ENCODE measurements at regions not wholly inside any gene's neighbourhood (a gene's known extent, or its start where the extent isn't known, plus 50 kb on each side); places are given as distances from the start of the nearest gene placed in this dataset.
"Not testable (repeated sequence)": the region's sequence is repeated elsewhere in the genome, so short reads cannot be mapped to it uniquely, and the experiment has no call there.

DNA sequence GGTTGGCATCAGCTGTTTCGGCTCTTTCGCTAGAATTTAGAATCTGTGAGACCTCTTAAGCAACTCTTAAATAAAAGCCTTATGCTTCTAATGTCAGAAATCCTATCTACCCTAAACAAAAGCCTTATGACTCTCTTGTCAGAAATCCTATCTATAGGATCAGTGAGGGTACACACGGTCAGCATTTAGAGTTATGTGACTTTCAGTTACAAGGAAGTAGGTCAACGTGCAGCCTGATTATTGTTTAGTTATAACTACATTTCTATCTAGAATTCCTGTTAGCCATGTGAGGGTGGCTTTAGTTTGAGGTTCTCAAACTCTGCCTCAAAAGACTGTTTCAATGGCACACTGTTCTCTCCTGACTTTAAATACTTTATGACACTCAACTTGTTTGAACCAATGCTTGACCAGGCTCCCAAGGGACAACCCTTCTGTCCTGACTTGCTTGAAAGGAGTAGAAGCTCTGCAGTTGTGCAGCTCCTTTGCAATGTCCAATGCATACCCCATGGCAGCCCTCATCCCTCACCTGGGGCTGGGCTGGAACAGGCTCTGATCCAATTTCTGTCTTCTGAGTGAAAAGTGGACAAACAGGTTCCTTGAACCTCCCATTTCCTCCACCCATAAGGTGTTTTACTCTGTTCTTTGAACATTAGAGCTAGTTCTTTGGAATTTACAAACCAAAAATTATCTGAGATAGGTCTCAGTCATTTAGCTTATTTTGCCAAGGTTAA, 251.6 kb upstream of the PIK3R1 start:
- H3K4me3 ChIP-seq, result no peak overlapping the region
- H3K36me3 ChIP-seq, result no peaks in the 10 kb centered on the region
- no peaks in the 10 kb centered on the region for H3K27me3 ChIP-seq
- DNase-seq, result no peak
- H3K9me3 ChIP-seq, result no peaks in the 10 kb centered on the region

DNA sequence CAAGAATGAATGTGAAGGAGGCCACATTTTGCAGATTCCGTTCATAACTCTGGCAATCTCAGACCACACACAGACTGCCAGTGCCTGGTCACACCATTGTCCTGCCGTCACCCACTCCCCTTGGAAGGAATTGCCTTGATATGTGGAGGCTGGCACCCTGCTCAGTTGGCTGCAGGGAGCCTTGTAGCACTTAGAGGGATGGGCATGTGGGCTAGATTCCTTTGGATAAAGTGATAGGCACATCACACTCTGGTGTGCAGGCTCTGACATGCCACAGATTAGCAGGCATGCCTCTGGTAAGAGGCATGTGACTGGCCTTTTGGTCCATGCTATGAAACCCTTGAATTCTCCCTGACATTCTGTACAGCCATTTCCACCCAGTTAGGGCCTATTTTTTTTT, 254.6 kb upstream of the PIK3R1 start:
- no peaks in the 10 kb centered on the region for H3K27me3 ChIP-seq
- H3K4me3 ChIP-seq, result no peak overlapping the region
- H3K9me3 ChIP-seq, result no peaks in the 10 kb centered on the region
- DNase-seq, result no peak
- no peaks in the 10 kb centered on the region for H3K36me3 ChIP-seq

DNA sequence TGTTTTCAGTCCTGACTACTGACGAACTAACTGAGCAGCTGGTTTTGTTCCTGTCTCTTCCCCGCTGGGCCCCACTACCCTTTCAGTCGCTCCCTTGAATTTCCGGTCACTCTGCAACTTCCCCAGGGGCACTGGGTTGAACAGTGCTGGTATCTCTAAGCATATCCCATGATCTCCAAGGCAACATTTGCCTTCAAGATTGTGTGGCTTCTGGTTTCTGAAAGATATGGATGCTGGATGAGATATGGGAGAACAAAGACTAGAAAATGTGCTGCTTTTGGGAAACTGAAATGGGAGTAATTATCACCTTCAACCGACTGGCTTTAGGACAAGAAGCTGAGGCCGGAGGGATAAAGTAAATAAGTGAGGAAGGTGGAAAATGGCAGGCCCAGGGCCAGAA, 258.2 kb upstream of the PIK3R1 start:
- DNase-seq, result no peak
- Histone ChIP-seq H3K9me3 (no peaks in the 10 kb centered on the region), H3K4me3 (no peak overlapping the region), H3K27me3 (no peaks in the 10 kb centered on the region), H3K36me3 (no peaks in the 10 kb centered on the region)

DNA sequence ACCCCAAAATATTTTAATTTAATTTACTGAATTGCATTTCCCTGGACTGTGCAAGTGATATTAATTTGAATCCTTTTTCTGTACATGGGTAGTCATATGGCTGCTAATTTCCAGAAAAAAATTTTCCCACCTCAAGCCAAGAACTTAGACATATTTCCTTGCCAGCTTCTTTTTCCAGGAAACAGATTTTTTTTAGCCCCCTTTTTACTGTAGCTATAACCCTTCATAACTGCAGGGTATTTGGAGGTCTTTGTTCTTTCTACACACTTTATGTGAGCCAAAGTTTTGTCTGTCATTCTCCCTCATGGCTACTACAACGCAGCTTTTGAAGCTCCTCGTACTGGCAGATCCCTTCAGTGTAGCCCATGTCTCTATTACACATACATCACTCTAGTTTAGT, 261.2 kb upstream of the PIK3R1 start:
- no peaks in the 10 kb centered on the region for H3K9me3 ChIP-seq
- H3K4me3 ChIP-seq, result no peak overlapping the region
- no peak for DNase-seq
- H3K27me3 ChIP-seq, result no peaks in the 10 kb centered on the region
- H3K36me3 ChIP-seq, result no peaks in the 10 kb centered on the region

DNA sequence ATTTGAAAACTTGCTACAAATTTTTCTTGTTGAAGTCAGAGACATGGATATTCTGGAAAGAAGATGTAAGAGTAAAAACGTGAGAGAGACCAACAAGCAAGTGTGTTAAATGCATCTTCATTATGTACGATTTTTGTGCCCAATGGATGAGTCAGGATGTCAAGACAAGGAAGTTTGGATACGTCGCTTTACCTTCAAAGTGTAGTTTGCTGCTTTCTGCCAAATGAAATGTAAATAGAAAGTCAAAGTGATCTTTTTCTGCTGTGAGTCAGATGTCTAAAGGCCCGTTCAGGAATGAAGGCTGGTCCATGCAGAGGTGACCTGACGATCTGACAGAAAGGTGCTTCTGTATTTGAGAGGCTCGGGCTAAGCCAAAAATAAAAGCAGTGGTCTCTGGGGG, 273.1 kb upstream of the PIK3R1 start:
- no peak for DNase-seq
- H3K36me3 ChIP-seq, result no peaks in the 10 kb centered on the region

DNA sequence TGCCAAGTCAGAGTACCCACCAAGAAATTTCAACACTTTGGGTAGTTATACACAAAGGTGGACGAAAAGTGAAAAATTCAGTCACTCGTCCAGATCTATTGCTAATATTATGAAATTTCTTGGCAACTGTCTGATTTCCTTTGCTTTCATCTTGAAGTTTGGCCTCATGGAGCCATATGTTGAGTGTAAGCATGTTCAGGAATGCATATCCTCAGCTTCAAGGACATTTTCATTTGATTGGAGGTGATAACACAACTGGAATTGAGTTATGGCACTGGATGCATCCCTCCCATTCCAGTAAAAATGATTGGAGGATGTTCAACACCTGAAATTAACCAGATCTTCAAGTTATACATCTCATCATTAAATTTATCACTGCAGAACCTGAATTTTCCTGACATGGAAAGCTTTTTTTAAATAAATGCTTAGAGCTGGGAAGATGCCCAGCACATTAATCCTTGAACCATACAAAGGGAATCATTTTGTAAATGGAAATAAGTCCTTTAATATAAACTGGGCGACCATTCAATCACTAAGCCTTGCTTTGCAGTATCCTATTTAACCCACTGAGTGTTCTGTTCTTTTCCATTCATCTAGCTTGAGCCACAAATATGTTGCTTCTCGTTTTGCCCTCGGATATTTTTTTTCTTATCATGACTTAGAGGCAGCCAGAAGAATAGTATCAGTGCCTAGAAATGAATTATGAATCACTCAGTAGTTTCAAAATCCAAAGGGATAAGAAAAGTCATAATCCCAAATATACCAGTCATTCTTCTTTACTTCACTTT, 273.7 kb upstream of the PIK3R1 start:
- Histone ChIP-seq H3K36me3 (no peaks in the 10 kb centered on the region), H3K9me3 (no peaks in the 10 kb centered on the region), H3K27me3 (no peaks in the 10 kb centered on the region), H3K4me3 (no peak overlapping the region)
- no peak for DNase-seq

More for the DNA sequence above, 273.1 kb upstream of the PIK3R1 start:
- H3K9me3 ChIP-seq, result no peaks in the 10 kb centered on the region
- no peaks in the 10 kb centered on the region for H3K27me3 ChIP-seq
- H3K4me3 ChIP-seq, result no peak overlapping the region

DNA sequence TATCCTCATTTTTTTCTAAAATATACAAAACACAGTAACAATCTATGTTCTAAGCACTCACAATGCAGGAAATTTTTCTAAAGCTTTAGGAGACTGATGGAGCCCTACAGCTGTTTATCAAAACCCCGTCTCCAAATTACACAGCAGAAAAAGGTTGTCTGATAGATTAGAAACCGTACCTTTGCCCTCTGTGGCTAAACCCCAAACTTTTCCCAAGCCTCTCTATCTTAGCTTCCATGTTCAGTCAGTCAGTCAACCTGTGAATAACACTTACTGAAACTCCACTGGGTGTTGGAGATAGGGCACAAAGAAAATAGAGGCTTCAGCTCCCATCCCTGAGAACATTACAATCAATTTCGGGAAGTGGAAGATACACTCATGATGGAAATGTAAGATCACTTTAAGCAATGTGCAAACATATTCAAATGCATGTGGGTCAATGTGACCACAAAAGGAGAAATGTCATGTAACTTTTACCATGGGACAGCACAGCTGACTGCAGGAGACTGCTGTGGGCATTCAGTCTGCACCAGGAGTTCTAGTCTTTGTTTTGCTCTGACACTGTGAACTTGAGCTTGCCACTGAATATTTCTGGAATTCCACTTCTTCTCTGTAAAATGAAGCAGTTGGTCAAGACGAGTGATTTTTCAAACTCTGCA, 279.5 kb upstream of the PIK3R1 start:
- DNase-seq, result no peak
- Histone ChIP-seq H3K9me3 (no peaks in the 10 kb centered on the region), H3K27me3 (no peaks in the 10 kb centered on the region), H3K36me3 (no peaks in the 10 kb centered on the region), H3K4me3 (no peak overlapping the region)

DNA sequence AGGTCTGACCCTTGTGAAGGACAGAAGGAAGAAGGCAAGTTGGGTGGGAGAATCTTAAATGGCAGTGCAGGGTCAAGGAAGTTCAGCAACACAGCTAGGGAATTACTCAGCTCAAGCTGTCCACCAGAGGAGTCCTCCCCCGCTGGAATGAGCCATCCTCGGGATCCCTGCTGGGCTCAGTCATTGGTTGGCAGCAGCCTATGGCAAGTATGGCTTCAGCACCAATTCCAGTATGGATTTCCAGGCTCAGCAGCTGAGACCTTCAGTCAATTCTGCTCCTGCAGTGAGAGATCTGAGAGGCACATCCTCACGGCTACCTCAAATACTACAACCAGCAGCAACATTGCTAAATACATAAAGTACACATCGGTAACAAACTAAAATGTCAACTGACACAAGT, 280.6 kb upstream of the PIK3R1 start:
- DNase-seq, result peak; percentile 66
- Histone ChIP-seq H3K36me3 (no peaks in the 10 kb centered on the region), H3K4me3 (no peak overlapping the region), H3K9me3 (no peaks in the 10 kb centered on the region), H3K27me3 (no peaks in the 10 kb centered on the region)

DNA sequence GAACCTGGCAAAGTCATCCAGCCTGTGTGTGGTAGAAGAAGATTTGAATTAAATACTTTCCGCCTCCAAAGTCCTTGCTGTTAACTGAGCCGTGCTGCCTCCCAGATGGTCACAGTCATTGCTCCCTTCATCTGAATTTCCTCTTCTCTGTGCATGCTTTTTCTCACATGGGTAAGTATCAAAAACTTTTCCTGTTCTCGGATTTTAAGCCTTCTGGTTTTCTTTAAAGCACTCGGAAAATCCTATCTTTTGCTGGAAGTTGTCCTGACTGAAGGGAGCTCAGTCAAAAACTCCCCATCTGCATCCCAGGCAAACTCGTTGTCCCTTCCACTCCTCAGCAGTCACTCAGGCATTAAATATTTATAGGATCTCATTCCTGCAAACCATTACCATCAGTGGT, 290.0 kb upstream of the PIK3R1 start:
- no peaks in the 10 kb centered on the region for H3K9me3 ChIP-seq
- H3K36me3 ChIP-seq, result no peaks in the 10 kb centered on the region
- no peak for DNase-seq

DNA sequence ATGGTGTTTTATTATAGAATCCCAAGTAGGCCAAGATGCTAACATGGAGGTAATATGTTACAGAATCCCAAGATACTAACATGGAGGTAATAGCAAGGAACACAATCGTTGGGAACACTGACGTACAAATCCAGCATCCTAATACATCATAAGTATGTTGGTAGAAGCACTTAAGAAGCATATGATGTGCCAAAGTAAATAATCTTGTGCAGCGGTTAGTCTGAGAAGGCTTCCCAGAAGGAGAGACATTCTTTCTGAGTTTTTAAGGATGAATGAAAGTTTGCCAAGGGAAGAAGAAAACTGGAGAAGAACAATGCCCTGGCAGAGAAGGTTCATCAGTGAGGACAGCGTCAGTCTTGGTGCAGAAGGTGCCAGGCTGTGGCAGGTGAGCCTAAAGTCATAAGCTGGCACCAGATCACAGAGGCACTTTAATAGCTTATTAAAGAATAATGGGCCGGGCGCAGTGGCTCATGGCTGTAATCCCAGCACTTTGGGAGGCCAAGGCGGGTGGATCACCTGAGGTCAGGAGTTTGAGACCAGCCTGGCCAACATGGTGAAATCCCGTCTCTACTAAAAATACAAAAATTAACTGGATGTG, 294.5 kb upstream of the PIK3R1 start:
- no peaks in the 10 kb centered on the region for H3K36me3 ChIP-seq
- H3K4me3 ChIP-seq, result no peak overlapping the region
- no peaks in the 10 kb centered on the region; the same call in 1 of the 2 replicates for H3K9me3 ChIP-seq
- no peaks in the 10 kb centered on the region for H3K27me3 ChIP-seq
- DNase-seq, result no peak

More for the DNA sequence above, 290.0 kb upstream of the PIK3R1 start:
- no peaks in the 10 kb centered on the region for H3K27me3 ChIP-seq
- no peak overlapping the region for H3K4me3 ChIP-seq

DNA sequence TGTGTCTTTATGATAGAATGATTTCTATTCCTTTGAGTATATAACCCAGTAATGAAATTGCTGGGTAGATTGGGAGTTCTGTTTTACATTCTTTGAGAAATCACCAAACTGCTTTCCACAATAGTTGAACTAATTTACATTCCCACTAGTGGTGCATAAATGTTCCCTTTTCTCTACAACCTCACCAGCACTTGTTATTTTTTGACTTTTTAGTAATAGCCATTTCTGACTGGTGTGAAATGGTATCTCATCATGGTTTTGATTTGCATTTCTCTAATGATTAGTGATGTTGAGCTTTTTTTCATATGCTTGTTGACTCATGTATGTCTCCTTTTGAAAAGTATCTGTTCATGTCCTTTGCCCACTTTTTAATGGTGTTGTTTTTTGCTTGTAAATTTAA, 296.0 kb upstream of the PIK3R1 start:
- H3K9me3 ChIP-seq, H3K27me3 ChIP-seq, DNase-seq, H3K36me3 ChIP-seq, H3K4me3 ChIP-seq: not testable (repeated sequence)

DNA sequence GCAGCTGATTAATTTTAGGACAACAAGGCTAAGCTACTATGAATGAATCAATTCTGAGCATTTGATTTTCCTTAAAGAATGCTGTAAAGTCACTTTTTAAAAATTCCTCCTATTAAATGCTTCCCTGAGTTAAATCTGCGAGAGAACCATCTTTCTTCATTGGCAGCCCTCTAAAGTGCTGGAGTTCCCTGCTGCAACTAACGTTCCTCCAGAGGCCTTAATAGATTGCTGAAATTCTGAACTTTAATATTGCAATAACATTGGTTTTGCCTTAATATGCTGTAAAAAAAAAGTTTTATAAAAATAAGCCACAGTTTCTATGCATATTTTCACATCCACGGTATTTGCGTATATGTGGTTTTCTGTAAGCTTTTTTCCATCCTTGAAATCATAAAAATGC, 298.0 kb upstream of the PIK3R1 start:
- no peaks in the 10 kb centered on the region for H3K27me3 ChIP-seq
- H3K4me3 ChIP-seq, result no peak overlapping the region
- DNase-seq, result no peak
- no peaks in the 10 kb centered on the region; the same call in 1 of the 2 replicates for H3K9me3 ChIP-seq
- no peaks in the 10 kb centered on the region for H3K36me3 ChIP-seq

DNA sequence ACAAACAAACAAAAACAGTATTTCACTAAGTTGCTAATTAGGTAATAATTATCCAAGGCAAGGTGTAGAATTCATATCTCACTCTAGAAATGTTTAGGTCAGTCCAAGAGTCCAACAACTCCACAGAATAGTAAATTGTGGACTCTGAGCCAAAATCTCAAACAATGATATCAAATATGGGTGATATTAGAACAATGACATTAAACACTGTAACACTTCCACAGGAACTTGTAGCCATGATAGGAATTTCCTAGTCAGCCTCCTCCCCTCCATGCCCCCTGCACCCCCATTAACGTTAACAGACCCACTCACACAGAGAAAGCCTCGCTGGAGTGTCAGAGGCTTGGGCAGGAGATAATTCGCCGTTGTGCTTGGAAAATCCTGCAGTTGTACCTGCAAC, 305.0 kb upstream of the PIK3R1 start:
- DNase-seq, result no peak
- Histone ChIP-seq H3K36me3 (no peaks in the 10 kb centered on the region), H3K4me3 (no peak overlapping the region), H3K27me3 (no peaks in the 10 kb centered on the region), H3K9me3 (no peaks in the 10 kb centered on the region)

DNA sequence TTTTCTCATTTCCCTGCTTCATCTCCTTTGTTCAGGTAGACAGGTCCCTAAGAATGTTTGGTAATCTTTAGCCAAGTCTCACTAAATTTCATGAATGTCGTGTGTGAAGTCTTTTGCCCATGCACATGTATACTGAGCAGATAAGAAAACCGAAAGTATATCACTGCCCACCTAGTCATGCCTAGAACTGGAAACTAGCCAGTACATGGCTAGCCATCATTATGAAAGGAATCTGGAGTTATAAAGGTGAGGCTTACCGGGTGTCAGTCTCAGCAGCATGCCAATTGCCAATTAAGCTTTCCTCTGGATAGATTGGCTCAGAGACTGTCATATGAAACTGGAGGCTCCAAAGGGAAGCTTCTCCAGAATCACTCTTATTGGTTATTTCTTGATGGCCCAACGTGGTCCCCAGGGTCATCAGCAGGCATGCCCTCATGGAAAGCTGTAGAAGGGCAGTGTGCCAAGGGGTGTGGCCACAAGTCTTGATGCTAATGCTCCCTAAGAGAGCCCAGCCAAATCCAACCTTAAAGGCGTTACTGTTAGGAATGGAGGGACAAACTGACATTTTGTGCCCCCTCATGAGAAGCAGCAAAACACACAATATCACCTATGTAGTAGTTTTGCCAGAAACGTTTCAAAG, 307.3 kb upstream of the PIK3R1 start:
- no peaks in the 10 kb centered on the region for H3K27me3 ChIP-seq
- no peaks in the 10 kb centered on the region for H3K9me3 ChIP-seq
- H3K36me3 ChIP-seq, result no peaks in the 10 kb centered on the region
- no peak overlapping the region for H3K4me3 ChIP-seq
- DNase-seq, result no peak

DNA sequence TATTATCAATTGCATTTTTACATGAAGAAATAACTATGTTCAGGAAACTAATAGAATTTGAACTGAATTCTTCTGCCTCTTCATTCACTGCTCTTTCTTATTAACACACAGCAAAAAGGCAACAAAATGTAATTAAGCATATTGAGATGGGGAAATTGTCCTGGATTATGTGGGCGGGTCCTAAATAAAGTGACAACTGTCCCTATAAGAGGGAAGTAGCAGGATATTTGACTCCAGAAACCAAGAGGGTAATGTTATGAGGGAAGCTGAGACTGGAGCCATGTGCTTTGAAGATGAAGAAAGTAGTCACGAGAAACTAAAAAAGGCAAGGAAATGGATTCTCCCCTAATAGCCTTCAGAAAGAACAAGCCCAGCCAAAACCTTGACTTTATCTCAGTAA, 311.2 kb upstream of the PIK3R1 start:
- no peaks in the 10 kb centered on the region for H3K36me3 ChIP-seq
- DNase-seq, result no peak
- H3K27me3 ChIP-seq, result no peaks in the 10 kb centered on the region
- H3K4me3 ChIP-seq, result no peak overlapping the region
- no peaks in the 10 kb centered on the region for H3K9me3 ChIP-seq

DNA sequence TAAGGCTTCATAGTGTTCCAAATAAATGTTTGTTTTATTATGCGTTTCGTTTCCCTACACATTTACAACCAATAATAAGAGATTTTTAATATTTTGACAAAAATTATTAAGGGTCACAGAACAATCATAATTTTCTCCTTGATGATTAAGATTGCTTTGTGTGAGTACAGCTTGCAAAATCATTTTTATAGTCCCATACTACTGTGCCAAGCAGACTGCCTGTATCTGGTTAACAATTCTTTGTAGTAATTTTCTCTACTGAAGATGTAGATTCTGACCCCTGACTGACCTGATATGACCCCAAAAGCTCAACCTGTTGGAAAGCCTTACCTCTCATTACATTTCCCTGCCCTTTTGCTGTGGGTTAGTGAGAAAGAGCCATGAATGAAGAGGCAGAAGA, 311.9 kb upstream of the PIK3R1 start:
- Histone ChIP-seq H3K9me3 (no peaks in the 10 kb centered on the region), H3K27me3 (no peaks in the 10 kb centered on the region), H3K4me3 (no peak overlapping the region), H3K36me3 (no peaks in the 10 kb centered on the region)
- DNase-seq, result no peak

DNA sequence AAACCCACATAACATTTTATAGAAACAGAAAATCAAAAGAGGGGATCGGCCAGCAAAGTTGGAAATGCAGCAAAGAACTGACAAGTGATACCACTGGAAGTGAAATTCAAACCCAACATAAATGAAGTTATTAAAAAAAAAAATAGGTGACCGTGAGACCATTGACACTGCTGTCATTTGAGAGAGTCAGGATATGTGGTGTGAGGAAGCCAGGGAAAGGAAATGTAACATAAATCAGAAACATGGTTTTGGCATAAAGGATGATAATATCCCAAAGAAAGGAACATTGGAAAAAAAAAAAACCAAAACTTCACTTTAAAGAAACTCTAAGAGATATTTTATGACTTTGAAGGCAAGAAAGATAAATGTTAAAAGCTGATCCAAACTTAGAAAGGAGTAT, 312.4 kb upstream of the PIK3R1 start:
- Histone ChIP-seq H3K9me3 (no peaks in the 10 kb centered on the region), H3K27me3 (no peaks in the 10 kb centered on the region), H3K36me3 (no peaks in the 10 kb centered on the region), H3K4me3 (no peak overlapping the region)
- no peak for DNase-seq
